ENCODE measurements at regions not wholly inside any gene's neighbourhood (a gene's known extent, or its start where the extent isn't known, plus 50 kb on each side); places are given as distances from the start of the nearest gene placed in this dataset.
"Not testable (repeated sequence)": the region's sequence is repeated elsewhere in the genome, so short reads cannot be mapped to it uniquely, and the experiment has no call there.

- no peak for FAIRE-seq
- DNase-seq (ENCODE audit: insufficient read length, low spot score) = no peak
- TF ChIP-seq POLR2A (IDR thresholded peaks at IDR 0.05; ENCODE audit: low read depth, low read length) = no peak
- TF ChIP-seq POU2F2 (IDR thresholded peaks at IDR 0.05; ENCODE audit: low read depth, low read length) = no peak
- TF ChIP-seq SPI1 (IDR thresholded peaks at IDR 0.05; ENCODE audit: low read depth, low read length) = no peak
- TF ChIP-seq POLR2AphosphoS5 (IDR thresholded peaks at IDR 0.05; ENCODE audit: low read depth, low read length) = no peak
These were observed 238.4 kb upstream of the PRKX start for GRCh38 chrX:3951859-3952258.

DNA sequence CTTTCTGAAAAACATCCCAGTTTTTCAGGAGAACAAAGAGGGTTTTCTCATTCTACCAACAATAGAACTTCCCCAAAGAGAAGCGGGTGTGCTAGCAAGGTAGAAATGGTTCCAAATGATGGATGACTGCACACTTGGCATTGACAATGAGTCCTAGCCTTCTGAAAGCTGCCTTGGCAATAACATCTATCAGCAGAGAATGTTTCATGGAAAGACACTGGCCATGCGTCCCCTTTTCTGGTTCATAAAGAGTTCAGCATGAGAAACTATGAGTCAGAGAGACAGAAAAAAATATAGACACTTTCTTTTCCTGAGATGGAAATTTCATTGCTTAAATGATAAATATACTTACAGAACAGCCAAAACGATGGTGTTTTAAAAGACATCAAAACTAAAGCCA, 236.9 kb upstream of the PRKX start:
- no peak for DNase-seq (ENCODE audit: insufficient read length, low spot score)
- no peak for FAIRE-seq
- TF ChIP-seq TAF1 (IDR thresholded peaks at IDR 0.05; ENCODE audit: low read depth, low read length) = no peak
- TF ChIP-seq SPI1 (IDR thresholded peaks at IDR 0.05; ENCODE audit: low read depth, low read length) = no peak
- no peak for TF ChIP-seq POU2F2 (IDR thresholded peaks at IDR 0.05; ENCODE audit: low read depth, low read length)
- TF ChIP-seq PAX5 (IDR thresholded peaks at IDR 0.05; ENCODE audit: insufficient read depth, low read length, severe bottlenecking) = no peak
- TF ChIP-seq POLR2AphosphoS5 (IDR thresholded peaks at IDR 0.05; ENCODE audit: low read depth, low read length) = no peak
- no peak for TF ChIP-seq POLR2A (IDR thresholded peaks at IDR 0.05; ENCODE audit: low read depth, low read length)

DNA sequence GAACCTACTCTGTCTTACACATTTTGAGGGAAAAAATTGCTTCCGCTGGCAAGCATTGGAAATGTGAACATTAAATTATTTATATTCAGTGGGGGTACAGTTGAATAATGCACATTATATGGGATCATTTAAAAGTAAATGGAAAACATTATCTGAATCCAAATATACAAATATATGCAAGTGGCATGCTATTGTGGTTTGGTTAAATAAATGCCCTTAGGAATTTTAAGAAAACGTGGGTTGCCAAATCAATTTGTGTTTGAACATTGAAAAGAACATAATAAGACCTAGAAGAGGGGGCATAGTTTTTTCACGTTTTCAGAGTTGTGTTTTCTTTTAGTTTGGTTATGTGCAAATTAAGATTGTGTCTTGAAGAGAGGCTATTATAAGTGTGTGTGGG, 230.5 kb upstream of the PRKX start:
- FAIRE-seq (no peak), DNase-seq (ENCODE audit: insufficient read length, low spot score) (no peak)
- no peak for TF ChIP-seq POLR2AphosphoS5 (IDR thresholded peaks at IDR 0.05; ENCODE audit: low read depth, low read length)
- no peak for TF ChIP-seq POLR2A (IDR thresholded peaks at IDR 0.05; ENCODE audit: low read depth, low read length)
- no peak for TF ChIP-seq POU2F2 (IDR thresholded peaks at IDR 0.05; ENCODE audit: low read depth, low read length)
- TF ChIP-seq SPI1 (IDR thresholded peaks at IDR 0.05; ENCODE audit: low read depth, low read length) = no peak
- no peak for TF ChIP-seq PAX5 (IDR thresholded peaks at IDR 0.05; ENCODE audit: insufficient read depth, low read length, severe bottlenecking)
- TF ChIP-seq TAF1 (IDR thresholded peaks at IDR 0.05; ENCODE audit: low read depth, low read length) = no peak

DNA sequence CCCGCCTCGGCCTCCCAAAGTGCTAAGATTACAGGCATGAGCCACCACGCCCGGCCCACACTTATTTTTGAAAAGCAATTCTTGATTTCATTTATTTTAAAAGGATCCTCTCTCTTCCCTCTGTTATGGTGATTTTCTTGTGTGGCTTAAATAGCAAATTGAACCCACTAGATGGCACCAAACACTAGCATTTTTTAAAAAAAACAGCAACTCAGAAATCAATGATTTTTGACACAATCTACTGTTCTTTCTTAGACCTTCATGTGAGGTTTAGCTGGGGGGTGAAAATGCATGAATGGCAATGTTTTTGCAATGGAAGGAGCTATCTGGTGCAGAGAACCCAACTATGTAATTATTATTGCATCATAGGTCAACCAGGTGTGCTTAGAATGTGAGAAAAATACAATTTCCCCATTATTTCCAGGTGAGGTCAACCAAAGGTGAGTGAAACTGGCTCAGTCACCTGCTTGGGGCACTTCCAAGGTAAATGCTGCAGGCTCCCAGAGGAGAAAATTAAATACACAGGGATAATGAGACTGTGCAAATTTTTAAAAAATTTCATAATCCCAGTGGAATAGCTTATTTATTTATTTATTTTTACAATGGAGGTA, 226.7 kb upstream of the PRKX start:
- no peak for TF ChIP-seq SPI1 (IDR thresholded peaks at IDR 0.05; ENCODE audit: low read depth, low read length)
- no peak for TF ChIP-seq POLR2A (IDR thresholded peaks at IDR 0.05; ENCODE audit: low read depth, low read length)
- no peak for TF ChIP-seq POLR2AphosphoS5 (IDR thresholded peaks at IDR 0.05; ENCODE audit: low read depth, low read length)
- no peak for TF ChIP-seq POU2F2 (IDR thresholded peaks at IDR 0.05; ENCODE audit: low read depth, low read length)
- no peak for TF ChIP-seq PAX5 (IDR thresholded peaks at IDR 0.05; ENCODE audit: insufficient read depth, low read length, severe bottlenecking)
- TF ChIP-seq TAF1 (IDR thresholded peaks at IDR 0.05; ENCODE audit: low read depth, low read length) = no peak
- FAIRE-seq (no peak), DNase-seq (ENCODE audit: insufficient read length, low spot score) (no peak)

- DNase-seq (ENCODE audit: insufficient read length, low spot score) (no peak), FAIRE-seq (no peak)
- TF ChIP-seq SPI1 (IDR thresholded peaks at IDR 0.05; ENCODE audit: low read depth, low read length) = no peak
- TF ChIP-seq POLR2AphosphoS5 (IDR thresholded peaks at IDR 0.05; ENCODE audit: low read depth, low read length) = no peak
- TF ChIP-seq TAF1 (IDR thresholded peaks at IDR 0.05; ENCODE audit: low read depth, low read length) = no peak
- no peak for TF ChIP-seq PAX5 (IDR thresholded peaks at IDR 0.05; ENCODE audit: insufficient read depth, low read length, severe bottlenecking)
These were observed 225.1 kb upstream of the PRKX start for GRCh38 chrX:3938587-3938986.

- FAIRE-seq; DNase-seq (ENCODE audit: insufficient read length, low spot score): not testable (repeated sequence)
These were observed 221.7 kb upstream of the PRKX start for GRCh38 chrX:3935196-3935595.

GRCh38 chrX:3920424-3921017, 207.1 kb upstream of the PRKX start:
- not testable (repeated sequence) for FAIRE-seq; DNase-seq (ENCODE audit: insufficient read length, low spot score)

DNA sequence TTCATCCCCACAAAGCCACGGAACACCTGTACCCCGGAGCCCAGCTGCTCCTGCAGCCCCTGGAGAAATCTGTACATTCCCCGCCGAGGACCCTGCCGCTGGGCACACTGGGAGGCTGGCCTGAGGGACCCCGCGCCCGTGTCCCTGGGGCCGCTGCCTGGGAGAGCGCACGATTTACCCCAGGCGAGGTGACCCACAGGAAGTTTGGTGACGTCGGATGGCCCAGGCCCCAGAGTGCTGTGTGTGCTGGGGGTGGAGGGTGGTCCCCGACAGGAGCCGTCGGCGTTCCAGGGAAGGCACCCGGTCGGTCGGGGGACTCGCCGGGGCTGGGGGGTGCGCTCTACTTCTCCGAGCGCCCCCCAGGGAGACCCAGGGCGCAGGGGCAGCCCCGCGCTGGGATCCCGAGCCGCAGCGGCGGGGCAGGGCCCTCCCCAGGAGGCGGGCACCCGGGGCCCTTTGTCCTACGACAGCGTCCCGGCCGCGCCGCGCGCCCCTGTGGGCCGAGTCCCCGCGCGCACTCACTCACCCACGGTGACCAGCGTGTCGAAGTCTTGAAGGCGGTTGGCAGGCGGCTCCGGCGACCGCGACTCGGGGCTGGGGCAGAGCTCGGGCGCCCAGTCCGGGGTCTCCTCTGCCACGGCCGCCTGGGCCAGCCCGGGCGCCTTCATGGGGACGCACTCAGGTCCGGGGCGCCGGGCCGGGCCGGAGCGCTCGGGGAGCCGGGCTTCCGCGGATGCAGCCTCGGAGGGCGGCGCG, 206.4 kb upstream of the PRKX start:
- DNase-seq (ENCODE audit: insufficient read length, low spot score); FAIRE-seq: not testable (repeated sequence)

DNA sequence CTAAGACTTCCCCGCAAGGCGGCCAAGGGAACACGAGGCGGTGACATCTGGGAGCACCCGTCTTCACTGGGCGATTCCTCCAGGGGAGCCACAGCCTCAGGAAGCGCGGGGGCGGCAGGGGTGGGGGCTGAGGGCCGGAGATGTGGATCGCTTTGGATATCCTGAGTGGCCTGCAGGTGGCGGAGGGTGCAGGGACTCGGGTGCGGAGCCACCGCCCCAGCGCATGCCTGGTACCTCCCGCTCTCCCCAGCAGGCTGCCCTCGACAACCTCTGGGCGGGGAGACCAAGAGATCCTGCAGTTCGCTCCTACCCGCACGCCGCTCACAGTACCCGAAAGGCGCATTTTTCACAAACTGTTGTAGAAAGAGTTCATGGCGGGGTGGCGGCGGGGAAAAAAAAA, 201.4 kb upstream of the PRKX start:
- not testable (repeated sequence) for DNase-seq (ENCODE audit: insufficient read length, low spot score); FAIRE-seq

DNA sequence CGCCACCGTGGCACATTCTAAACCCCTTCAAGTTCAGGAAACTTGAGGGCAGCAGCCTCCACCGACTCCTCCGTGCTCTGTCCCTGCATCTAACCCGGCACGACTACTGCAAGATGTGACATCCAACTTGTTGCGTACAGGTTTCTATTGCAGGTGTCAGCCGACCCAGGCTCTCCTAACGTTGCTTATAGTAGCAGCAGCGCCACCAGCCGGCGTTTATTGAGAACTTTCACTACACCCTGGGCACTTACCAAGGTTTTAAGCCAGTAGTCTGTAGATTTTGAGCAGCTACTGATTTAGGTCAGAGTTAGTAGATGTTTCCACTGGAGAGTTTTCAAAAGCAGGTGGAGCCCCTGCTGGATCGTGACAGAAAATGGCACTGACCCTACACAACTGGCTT, 200.6 kb upstream of the PRKX start:
- DNase-seq (ENCODE audit: insufficient read length, low spot score); FAIRE-seq: not testable (repeated sequence)

GRCh38 chrX:3911012-3911411, 197.6 kb upstream of the PRKX start:
- FAIRE-seq; DNase-seq (ENCODE audit: insufficient read length, low spot score): not testable (repeated sequence)

- FAIRE-seq; DNase-seq (ENCODE audit: insufficient read length, low spot score): not testable (repeated sequence)
These were observed 197.2 kb upstream of the PRKX start for GRCh38 chrX:3910611-3911010.

- not testable (repeated sequence) for FAIRE-seq; DNase-seq (ENCODE audit: insufficient read length, low spot score)
These were observed 192.2 kb upstream of the PRKX start for GRCh38 chrX:3905522-3906258.

- DNase-seq (ENCODE audit: insufficient read length, low spot score); FAIRE-seq: not testable (repeated sequence)
These were observed 188.8 kb upstream of the PRKX start for GRCh38 chrX:3902222-3902621.

DNA sequence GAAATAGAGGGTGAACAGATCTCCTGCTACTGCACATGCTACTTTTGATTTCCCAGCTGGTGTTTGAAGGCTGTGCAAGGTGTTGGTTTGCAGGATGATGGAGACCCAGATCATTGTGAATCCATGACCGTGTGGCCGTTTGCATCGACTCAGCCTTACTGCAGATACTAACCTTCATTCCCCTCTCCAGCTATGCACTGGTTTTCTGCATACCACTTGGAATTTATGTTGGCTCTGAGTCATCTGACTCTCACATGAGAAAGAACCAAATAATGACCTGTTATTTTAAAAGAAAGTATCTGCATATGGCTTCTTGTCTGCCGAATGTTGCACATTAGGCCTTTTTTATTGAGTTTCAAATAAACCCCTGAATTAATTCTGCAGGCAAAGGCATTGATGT, 183.3 kb upstream of the PRKX start:
- not testable (repeated sequence) for DNase-seq (ENCODE audit: insufficient read length, low spot score); FAIRE-seq

DNA sequence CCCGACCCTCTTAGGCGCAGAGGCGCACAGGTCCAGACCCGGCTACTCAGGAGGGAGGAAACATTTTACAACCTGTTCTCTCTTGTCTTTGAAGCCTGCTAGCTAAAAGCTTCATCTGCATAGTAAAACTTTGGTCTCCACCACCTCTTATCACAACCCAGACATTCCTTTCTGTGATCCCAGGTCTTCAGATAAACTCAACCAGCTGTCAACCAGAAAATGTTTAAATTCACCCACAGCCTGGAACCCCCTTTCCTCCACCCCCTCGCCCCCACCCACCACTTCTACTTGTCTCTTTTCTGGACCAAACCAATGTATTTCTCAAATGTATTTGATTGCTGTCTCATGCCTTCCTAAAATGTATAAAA, 169.1 kb upstream of the PRKX start:
- not testable (repeated sequence) for FAIRE-seq; DNase-seq (ENCODE audit: insufficient read length, low spot score)

All from GM12891 (cell line).